Loucy (cell line): ENCODE measurements at regions not wholly inside any gene's neighbourhood (a gene's known extent, or its start where the extent isn't known, plus 50 kb on each side); places are given as distances from the start of the nearest gene placed in this dataset.

Experiments
- H2AFZ ChIP-seq: fragments of 200-600 bp; sonication (generic); 2 replicates; pipeline ENCODE4 v1.6.0; 2016; ENCODE audit warnings: antibody characterized with exemption, mild to moderate bottlenecking, low read length, moderate library complexity
- H3F3A ChIP-seq: fragments of 200-600 bp; 2 replicates; pipeline ENCODE4 v1.6.0; 2016; ENCODE audit warnings: antibody characterized with exemption, low read depth, mild to moderate bottlenecking
- H3K27me3 ChIP-seq: fragments of 200-600 bp; sonication (generic); 2 replicates; pipeline ENCODE4 v1.6.1; 2014; ENCODE audit warnings: low read length, mild to moderate bottlenecking; ENCODE audit not compliant: insufficient read depth, poor library complexity, severe bottlenecking
- H3K36me3 ChIP-seq: fragments of 200-600 bp; sonication (generic); 2 replicates; pipeline ENCODE4 v1.6.1; 2016; ENCODE audit warnings: low read length; ENCODE audit not compliant: insufficient read depth
- H3K4me1 ChIP-seq: fragments of 200-600 bp; sonication (generic); 2 replicates; pipeline ENCODE4 v1.5.1; 2014; ENCODE audit warnings: low read length, mild to moderate bottlenecking; ENCODE audit not compliant: insufficient read depth, poor library complexity, severe bottlenecking
- H3K4me2 ChIP-seq: fragments of 200-600 bp; sonication (generic); 2 replicates; pipeline ENCODE4 v1.6.0; 2014; ENCODE audit warnings: antibody characterized with exemption, low read length, low read depth, mild to moderate bottlenecking; ENCODE audit not compliant: poor library complexity, severe bottlenecking
- H3K4me3 ChIP-seq: fragments of 200-600 bp; sonication (generic); 2 replicates; pipeline ENCODE4 v1.5.1; 2014; ENCODE audit warnings: low read length, mild to moderate bottlenecking, mixed read lengths; ENCODE audit not compliant: poor library complexity, severe bottlenecking
- H3K79me2 ChIP-seq: fragments of 200-600 bp; sonication (generic); 2 replicates; pipeline ENCODE4 v1.6.1; 2014; ENCODE audit warnings: low read length; ENCODE audit not compliant: insufficient read depth
- H3K9ac ChIP-seq: fragments of 200-600 bp; sonication (generic); 2 replicates; pipeline ENCODE4 v1.6.0; 2014; ENCODE audit warnings: mild to moderate bottlenecking, low read depth, low read length, moderate library complexity; ENCODE audit not compliant: poor library complexity, severe bottlenecking
- H3K9me2 ChIP-seq: fragments of 200-600 bp; sonication (generic); replicated peaks from 2 replicates; pipeline ENCODE4 v1.6.1; 2016; ENCODE audit warnings: low read depth, low read length, mixed read lengths
- H3K9me3 ChIP-seq: fragments of 200-600 bp; sonication (generic); 2 replicates; pipeline ENCODE4 v1.6.1; 2014; ENCODE audit warnings: mild to moderate bottlenecking, antibody characterized with exemption, low read length, low read depth; ENCODE audit not compliant: insufficient read depth
- H4K20me1 ChIP-seq: fragments of 200-600 bp; sonication (generic); 2 replicates; pipeline ENCODE4 v1.6.0; 2014; ENCODE audit warnings: antibody characterized with exemption, low read length, mild to moderate bottlenecking; ENCODE audit not compliant: insufficient read depth, poor library complexity, severe bottlenecking
- CTCF ChIP-seq: fragments of 200-600 bp; sonication (generic); conservative IDR thresholded peaks from 2 replicates; pipeline ENCODE4 v1.5.1; 2014; ENCODE audit warnings: mild to moderate bottlenecking, antibody characterized with exemption, low read length
- EZH2phosphoT487 ChIP-seq: fragments of 200-600 bp; IDR thresholded peaks from 2 replicates; pipeline ENCODE4 v1.6.1; 2018; ENCODE audit warnings: antibody characterized with exemption, mild to moderate bottlenecking, moderate library complexity, borderline replicate concordance

GRCh38 chr18:44175891-44176290, 504.8 kb upstream of the SETBP1 start:
- TF ChIP-seq CTCF (no peak), EZH2phosphoT487 (no peak)
- H2AFZ ChIP-seq: no peak overlapping the region
- H4K20me1 ChIP-seq: no peaks in the 10 kb centered on the region
- H3K4me2 ChIP-seq: no peak overlapping the region
- no peak overlapping the region for H3K4me3 ChIP-seq
- H3K9ac ChIP-seq: no peak overlapping the region
- H3K4me1 ChIP-seq: no peaks in the 10 kb centered on the region
- H3K79me2 ChIP-seq: no peaks in the 10 kb centered on the region
- H3K27me3 ChIP-seq: no peaks in the 10 kb centered on the region
- H3F3A ChIP-seq: no peaks in the 10 kb centered on the region
- no peaks in the 10 kb centered on the region for H3K9me2 ChIP-seq
- H3K9me3 ChIP-seq: no peaks in the 10 kb centered on the region
- H3K36me3 ChIP-seq: no peaks in the 10 kb centered on the region

GRCh38 chr18:44178476-44178875, 502.2 kb upstream of the SETBP1 start:
- Histone ChIP-seq H2AFZ (no peak overlapping the region), H3K79me2 (no peaks in the 10 kb centered on the region), H3K27me3 (no peaks in the 10 kb centered on the region), H3K9me3 (no peaks in the 10 kb centered on the region), H3K4me3 (no peak overlapping the region), H3F3A (no peaks in the 10 kb centered on the region), H3K4me1 (no peaks in the 10 kb centered on the region), H3K9me2 (no peaks in the 10 kb centered on the region; the same call in 1 of the 2 replicates), H3K4me2 (no peak overlapping the region), H3K9ac (no peak overlapping the region), H3K36me3 (no peaks in the 10 kb centered on the region), H4K20me1 (no peaks in the 10 kb centered on the region)
- TF ChIP-seq EZH2phosphoT487 (no peak), CTCF (no peak)

DNA sequence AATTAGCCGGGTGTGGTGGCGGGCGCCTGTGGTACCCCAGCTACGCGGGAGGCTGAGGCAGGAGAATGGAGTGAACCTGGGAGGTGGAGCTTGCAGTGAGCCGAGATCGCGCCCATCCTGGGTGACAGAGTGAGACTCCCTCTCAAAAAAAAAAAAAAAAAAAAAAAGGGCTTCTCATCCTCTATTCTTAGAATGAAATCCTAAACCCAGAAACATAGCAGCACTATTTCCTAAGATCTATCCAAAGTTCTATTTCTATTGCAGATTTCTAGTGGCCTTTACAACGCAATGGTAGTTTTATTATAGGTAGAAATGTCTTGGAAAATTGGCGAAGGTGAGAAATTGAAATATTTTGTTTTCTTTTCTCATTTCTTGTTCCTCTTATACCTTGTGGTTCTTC, 501.0 kb upstream of the SETBP1 start:
- Histone ChIP-seq H3K27me3 (no peaks in the 10 kb centered on the region), H4K20me1 (no peaks in the 10 kb centered on the region), H3K9me3 (no peaks in the 10 kb centered on the region), H3K4me1 (no peaks in the 10 kb centered on the region), H3K9ac (no peak overlapping the region), H2AFZ (no peak overlapping the region), H3F3A (no peaks in the 10 kb centered on the region), H3K79me2 (no peaks in the 10 kb centered on the region), H3K36me3 (no peaks in the 10 kb centered on the region), H3K4me2 (no peak overlapping the region), H3K9me2 (no peaks in the 10 kb centered on the region; the same call in 1 of the 2 replicates), H3K4me3 (no peak overlapping the region)
- TF ChIP-seq CTCF (no peak), EZH2phosphoT487 (no peak)
